Caco-2 (cell line): ENCODE measurements at regions not wholly inside any gene's neighbourhood (a gene's known extent, or its start where the extent isn't known, plus 50 kb on each side); places are given as distances from the start of the nearest gene placed in this dataset.

Source experiments
- BruUV-seq: library from RNA; stranded (reverse); fragments of 400-500 nt; replicated peaks from 2 replicates; lab custom pipeline; 2021; lab: Mats Ljungman, UMichigan
- CTCF ChIA-PET: fragments of 300-600 bp; sonication (Branson Sonifier 250); formaldehyde crosslinking; loops from one replicate; lab custom pipeline; 2022; ENCODE audit warnings: antibody characterized with exemption; lab: Charles Lee
- POLR2A ChIA-PET: fragments of 300-600 bp; sonication (Branson Sonifier 250); formaldehyde crosslinking; loops from one replicate; lab custom pipeline; 2022; ENCODE audit warnings: antibody characterized with exemption; lab: Charles Lee
- DNase-seq, 2 experiments: peaks; one replicate each; pipeline versions ENCODE4 v3.0.0 to v3.0.0-alpha.2; 2020 to 2022
- H3K27me3 ChIP-seq: replicated peaks from 2 replicates; pipeline ENCODE4 v1.6.0; 2011; ENCODE audit warnings: low read length; ENCODE audit not compliant: control insufficient read depth, insufficient read depth
- H3K36me3 ChIP-seq: 2 replicates; pipeline ENCODE4 v1.5.1; 2011; ENCODE audit warnings: low read length; ENCODE audit not compliant: control insufficient read depth, insufficient read depth
- H3K4me1 ChIP-seq: fragments of 250-450 bp; sonication (Bioruptor Pico); 2 replicates; pipeline ENCODE4 v1.5.1; 2020; ENCODE audit warnings: mild to moderate bottlenecking
- H3K4me3 ChIP-seq: 2 replicates; pipeline ENCODE4 v1.5.1; 2011; ENCODE audit warnings: low read depth, mild to moderate bottlenecking, control low read depth, low read length
- H3K9me3 ChIP-seq: fragments of 250-450 bp; sonication (Bioruptor Pico); 2 replicates; pipeline ENCODE4 v1.5.1; 2020; ENCODE audit warnings: mild to moderate bottlenecking, moderate library complexity
- H3K27ac Mint-ChIP-seq: one replicate; pipeline ENCODE4 v1.8.0; 2022; ENCODE audit warnings: mixed read lengths; ENCODE audit not compliant: unreplicated experiment
- H3K27me3 Mint-ChIP-seq: one replicate; pipeline ENCODE4 v1.8.0; 2022; ENCODE audit warnings: mixed read lengths; ENCODE audit not compliant: insufficient read depth, unreplicated experiment
- H3K36me3 Mint-ChIP-seq: one replicate; pipeline ENCODE4 v1.8.0; 2022; ENCODE audit warnings: mild to moderate bottlenecking, mixed read lengths; ENCODE audit not compliant: insufficient read depth, unreplicated experiment
- H3K4me1 Mint-ChIP-seq: one replicate; pipeline ENCODE4 v1.8.0; 2022; ENCODE audit warnings: low read depth, mixed read lengths; ENCODE audit not compliant: unreplicated experiment
- H3K4me3 Mint-ChIP-seq: one replicate; pipeline ENCODE4 v1.8.0; 2022; ENCODE audit warnings: mild to moderate bottlenecking, moderate library complexity, mixed read lengths; ENCODE audit not compliant: unreplicated experiment
- H3K9me3 Mint-ChIP-seq: one replicate; pipeline ENCODE4 v1.8.0; 2022; ENCODE audit warnings: mixed read lengths; ENCODE audit not compliant: unreplicated experiment
- intact Hi-C: fragments of 100-400 bp; cut with micrococcal nuclease; formaldehyde crosslinking; loops from one replicate; pipeline ENCODE4 v1.10.0; 2022; ENCODE audit not compliant: unreplicated experiment
- TF ChIP-seq, protein P1 (sequence below), 2 experiments: fragments of 200-600 bp in 1 of 2; IDR thresholded peaks; 1 replicate in 1 of 2; 2 replicates in 1 of 2; pipeline versions ENCODE4 v1.5.1 to v1.8.0; 2011 to 2022; ENCODE audit warnings: antibody characterized with exemption in 1 of 2, control low read depth in 1 of 2, inconsistent platforms in 1 of 2, low read depth in 1 of 2, low read length in 1 of 2, mild to moderate bottlenecking in 1 of 2, moderate library complexity in 1 of 2; ENCODE audit not compliant: insufficient read depth in 1 of 2, severe bottlenecking in 1 of 2, unreplicated experiment in 1 of 2

DNA sequence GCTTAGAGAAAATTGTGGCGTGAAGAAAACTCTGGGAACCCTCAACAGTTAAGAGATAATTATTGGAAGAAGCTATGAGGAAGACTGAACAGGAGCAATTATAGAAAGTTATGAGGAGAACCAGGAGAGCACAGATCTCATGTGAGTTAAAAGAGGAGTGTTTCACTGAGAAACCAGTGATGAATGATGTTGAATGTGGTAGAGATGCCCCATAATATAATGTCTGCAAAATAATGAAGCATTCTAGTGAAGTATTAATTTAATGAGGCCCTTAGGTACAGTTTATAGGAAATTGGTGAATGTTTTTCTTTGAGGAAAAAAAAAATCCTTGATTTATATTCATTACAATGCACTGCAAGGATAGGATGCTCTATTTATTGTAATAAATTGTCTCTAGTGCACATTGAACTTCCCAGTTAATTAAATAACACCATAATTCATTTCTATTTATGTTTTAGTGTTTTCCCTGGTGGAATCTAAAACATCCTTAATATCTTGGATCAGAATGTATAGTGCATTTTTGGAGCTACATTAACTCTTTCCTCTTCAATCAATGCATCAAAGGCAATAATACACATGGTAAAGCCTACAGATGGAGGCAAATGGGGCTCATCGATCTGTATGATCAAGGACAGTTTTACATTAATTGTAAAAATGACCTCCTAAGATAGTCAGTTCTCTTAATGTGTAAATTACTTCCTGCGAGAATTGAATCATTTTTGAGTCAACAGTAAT, 91.4 kb upstream of the EYS start:
- Histone ChIP-seq H3K27me3 (no peaks in the 10 kb centered on the region), H3K36me3 (no peaks in the 10 kb centered on the region), H3K4me1 (no peaks in the 10 kb centered on the region), H3K9me3 (no peaks in the 10 kb centered on the region), H3K4me3 (no peak overlapping the region)
- intact Hi-C loops, result no loop called here
- Mint-ChIP-seq H3K36me3 (no peaks in the 10 kb centered on the region), H3K4me1 (no peaks in the 10 kb centered on the region), H3K4me3 (no peak overlapping the region), H3K9me3 (no peaks in the 10 kb centered on the region), H3K27me3 (no peaks in the 10 kb centered on the region), H3K27ac (no peak overlapping the region)
- no peak for DNase-seq
- ChIA-PET POLR2A (no interaction called here), CTCF (no interaction called here)
- TF ChIP-seq, protein P1, sequence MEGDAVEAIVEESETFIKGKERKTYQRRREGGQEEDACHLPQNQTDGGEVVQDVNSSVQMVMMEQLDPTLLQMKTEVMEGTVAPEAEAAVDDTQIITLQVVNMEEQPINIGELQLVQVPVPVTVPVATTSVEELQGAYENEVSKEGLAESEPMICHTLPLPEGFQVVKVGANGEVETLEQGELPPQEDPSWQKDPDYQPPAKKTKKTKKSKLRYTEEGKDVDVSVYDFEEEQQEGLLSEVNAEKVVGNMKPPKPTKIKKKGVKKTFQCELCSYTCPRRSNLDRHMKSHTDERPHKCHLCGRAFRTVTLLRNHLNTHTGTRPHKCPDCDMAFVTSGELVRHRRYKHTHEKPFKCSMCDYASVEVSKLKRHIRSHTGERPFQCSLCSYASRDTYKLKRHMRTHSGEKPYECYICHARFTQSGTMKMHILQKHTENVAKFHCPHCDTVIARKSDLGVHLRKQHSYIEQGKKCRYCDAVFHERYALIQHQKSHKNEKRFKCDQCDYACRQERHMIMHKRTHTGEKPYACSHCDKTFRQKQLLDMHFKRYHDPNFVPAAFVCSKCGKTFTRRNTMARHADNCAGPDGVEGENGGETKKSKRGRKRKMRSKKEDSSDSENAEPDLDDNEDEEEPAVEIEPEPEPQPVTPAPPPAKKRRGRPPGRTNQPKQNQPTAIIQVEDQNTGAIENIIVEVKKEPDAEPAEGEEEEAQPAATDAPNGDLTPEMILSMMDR (IDR thresholded peaks at IDR 0.05; ENCODE audit: insufficient read depth in 1 of 2, low read depth in 1 of 2, low read length in 1 of 2, severe bottlenecking in 1 of 2, unreplicated experiment in 1 of 2), result no peak
- no TSS peak for BruUV-seq

DNA sequence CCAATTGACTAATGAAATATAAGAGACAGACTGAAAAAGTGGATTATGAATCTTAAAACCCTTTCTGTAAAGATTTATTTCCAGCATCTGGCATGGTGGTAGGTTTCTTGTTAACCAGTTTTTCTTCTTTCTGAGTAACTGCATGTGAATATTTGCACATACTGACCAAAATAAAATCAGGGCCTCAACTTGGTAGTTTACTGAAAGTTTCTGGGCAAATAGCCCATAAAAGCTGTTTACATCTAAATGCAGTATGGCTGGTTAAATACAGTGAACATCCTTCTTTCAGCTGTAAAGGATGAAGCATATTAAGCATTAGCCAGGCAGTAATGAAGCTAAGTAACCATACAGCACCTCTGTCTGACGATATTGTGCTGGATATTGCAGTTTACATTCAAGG, 83.6 kb upstream of the EYS start:
- BruUV-seq, result no TSS peak
- CTCF ChIA-PET, result no interaction called here
- no peaks in the 10 kb centered on the region for H3K4me1 Mint-ChIP-seq

DNA sequence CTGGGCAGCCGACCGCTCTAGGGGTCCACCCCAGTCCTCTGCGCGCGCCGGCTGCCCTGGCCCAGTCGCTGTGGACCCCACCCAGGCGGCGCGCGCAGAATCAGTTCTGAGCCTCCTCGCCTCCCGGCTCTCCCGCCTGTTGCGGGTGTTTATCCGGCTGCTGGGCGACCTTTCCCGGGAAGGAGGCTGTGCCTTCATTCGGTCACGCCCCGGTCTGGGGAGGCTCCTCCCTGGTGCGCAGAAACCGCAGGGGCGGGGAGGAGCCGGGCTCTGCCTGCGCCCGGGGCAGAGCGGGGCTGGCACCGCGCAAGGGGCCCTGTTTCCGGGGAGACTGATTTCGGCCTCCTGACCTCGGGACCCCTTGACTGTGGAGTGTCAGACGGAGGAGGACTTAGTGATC, 80.8 kb upstream of the EYS start:
- ChIA-PET POLR2A (no interaction called here), CTCF (no interaction called here)
- no peaks in the 10 kb centered on the region for H3K9me3 Mint-ChIP-seq
- intact Hi-C loops, result no loop called here
- no TSS peak for BruUV-seq
- no peak for DNase-seq
- H3K4me1 Mint-ChIP-seq, result no peaks in the 10 kb centered on the region
- no peak overlapping the region for H3K27ac Mint-ChIP-seq
- H3K9me3 ChIP-seq, result no peaks in the 10 kb centered on the region
- no peak overlapping the region for H3K4me3 ChIP-seq
- no peaks in the 10 kb centered on the region for H3K4me1 ChIP-seq
- H3K4me3 Mint-ChIP-seq, result no peak overlapping the region
- H3K27me3 ChIP-seq, result no peaks in the 10 kb centered on the region
- H3K36me3 ChIP-seq, result no peaks in the 10 kb centered on the region
- no peaks in the 10 kb centered on the region for H3K27me3 Mint-ChIP-seq
- TF ChIP-seq, protein P1 (IDR thresholded peaks at IDR 0.05; ENCODE audit: insufficient read depth in 1 of 2, low read depth in 1 of 2, low read length in 1 of 2, severe bottlenecking in 1 of 2, unreplicated experiment in 1 of 2), result no peak
- no peaks in the 10 kb centered on the region for H3K36me3 Mint-ChIP-seq

More for the DNA sequence above, 83.6 kb upstream of the EYS start:
- no peaks in the 10 kb centered on the region for H3K36me3 ChIP-seq
- intact Hi-C loops, result no loop called here
- no peaks in the 10 kb centered on the region for H3K9me3 Mint-ChIP-seq
- no peaks in the 10 kb centered on the region for H3K27me3 Mint-ChIP-seq
- H3K27ac Mint-ChIP-seq, result no peak overlapping the region
- no peaks in the 10 kb centered on the region for H3K4me1 ChIP-seq
- no peak overlapping the region for H3K4me3 Mint-ChIP-seq
- POLR2A ChIA-PET, result no interaction called here
- no peak for DNase-seq
- TF ChIP-seq, protein P1 (IDR thresholded peaks at IDR 0.05; ENCODE audit: insufficient read depth in 1 of 2, low read depth in 1 of 2, low read length in 1 of 2, severe bottlenecking in 1 of 2, unreplicated experiment in 1 of 2), result no peak
- H3K27me3 ChIP-seq, result no peaks in the 10 kb centered on the region
- H3K4me3 ChIP-seq, result no peak overlapping the region
- no peaks in the 10 kb centered on the region for H3K9me3 ChIP-seq
- H3K36me3 Mint-ChIP-seq, result no peaks in the 10 kb centered on the region
